Stimulated activated CD4-positive, alpha-beta T cell treated with anti-CD3 and anti-CD28 coated beads, Interleukin-12 subunit alpha, Interleukin-12 subunit beta, amount 100 ng/mL, for 48 hours (primary cell): ENCODE measurements at regions not wholly inside any gene's neighbourhood (a gene's known extent, or its start where the extent isn't known, plus 50 kb on each side); places are given as distances from the start of the nearest gene placed in this dataset.

Source experiments
- DNase-seq, 3 donors: peaks; one replicate each; pipeline ENCODE4 v3.0.0-alpha.2; 2020; ENCODE audit warnings: low read depth in 2 of 3, low spot score in 1 of 3

DNA sequence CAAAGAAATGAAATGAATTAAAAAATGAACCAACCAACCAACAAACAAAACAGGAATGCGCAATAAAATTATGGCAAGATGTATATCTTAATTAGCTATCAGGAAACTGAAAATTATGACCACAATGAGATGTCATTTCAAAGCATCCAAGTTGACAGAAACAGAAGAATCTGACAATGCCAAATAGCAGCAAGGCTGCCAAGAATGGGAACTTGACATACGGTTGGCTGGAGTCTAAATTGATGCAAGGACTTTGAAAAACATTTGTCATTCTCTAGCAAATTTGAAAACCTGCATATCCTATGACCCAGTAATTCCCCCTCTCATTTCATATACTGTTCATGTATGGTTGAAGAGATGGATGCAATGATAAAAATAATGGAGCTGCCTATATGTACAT is 1262.6 kb downstream of the TBC1D22A start:
- no peak for DNase-seq

- no peak for DNase-seq
These were observed 1259.5 kb downstream of the TBC1D22A start for GRCh38 chr22:48021991-48022401.

DNA sequence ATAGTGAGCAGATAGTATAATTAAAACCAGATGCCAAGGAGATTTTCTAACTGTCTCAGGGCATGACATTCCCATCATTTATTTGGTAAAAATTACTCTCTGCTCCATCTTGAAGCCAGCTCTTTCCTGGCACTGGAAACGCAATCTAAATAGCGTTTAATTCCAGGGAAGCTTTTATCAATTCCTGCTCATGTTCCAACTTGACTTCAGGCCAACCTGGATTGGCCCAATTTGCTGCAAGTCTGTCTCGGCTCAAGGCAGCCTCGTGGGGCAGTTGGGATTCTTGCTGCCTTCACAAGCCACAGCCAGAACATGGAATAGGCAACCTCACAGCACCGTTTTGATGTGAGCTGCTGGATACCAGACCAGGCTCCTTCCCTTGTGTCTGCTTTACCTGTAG is 1255.9 kb downstream of the TBC1D22A start:
- DNase-seq: no peak

DNA sequence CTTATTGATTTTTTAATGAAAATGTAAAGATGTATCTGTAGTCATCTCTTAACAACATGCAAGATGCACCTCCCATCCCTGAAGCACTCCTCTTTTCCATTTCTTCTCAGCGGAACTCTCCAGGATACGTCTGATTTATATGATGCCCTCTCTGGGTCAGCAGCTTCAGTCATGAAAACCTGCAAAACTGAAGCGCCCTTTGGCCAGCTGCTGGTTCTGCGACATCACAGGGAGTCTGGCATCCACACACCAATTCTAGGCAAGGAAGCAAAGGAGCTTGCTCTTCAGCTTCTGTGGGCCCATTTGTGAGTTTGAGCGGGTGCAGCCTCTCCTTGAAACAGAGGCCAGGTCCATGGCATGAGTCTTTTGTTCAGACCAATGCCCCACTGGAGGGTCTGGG is 1253.3 kb downstream of the TBC1D22A start:
- no peak for DNase-seq

GRCh38 chr22:48004936-48005335 is 1242.5 kb downstream of the TBC1D22A start:
- DNase-seq: no peak

DNA sequence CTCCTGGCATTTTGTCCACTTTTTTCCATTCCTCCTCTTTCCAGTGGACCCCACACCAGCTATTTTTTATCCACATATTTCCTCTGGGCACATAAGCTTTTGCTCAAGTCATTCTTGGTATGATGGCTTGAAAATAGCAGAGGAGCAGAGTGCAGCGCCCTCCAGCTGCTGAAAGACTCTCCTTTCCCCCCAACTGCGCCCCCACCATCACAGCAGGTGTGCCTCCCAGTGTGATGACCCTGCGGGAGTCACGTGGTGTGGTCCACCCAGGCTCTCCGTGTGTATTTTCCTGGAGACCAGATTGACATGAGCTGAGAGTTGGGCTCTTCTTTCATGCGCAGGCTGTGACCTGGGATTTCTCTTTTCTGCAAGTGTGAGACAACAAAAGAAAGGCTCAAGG is 1241.6 kb downstream of the TBC1D22A start:
- no peak for DNase-seq

DNA sequence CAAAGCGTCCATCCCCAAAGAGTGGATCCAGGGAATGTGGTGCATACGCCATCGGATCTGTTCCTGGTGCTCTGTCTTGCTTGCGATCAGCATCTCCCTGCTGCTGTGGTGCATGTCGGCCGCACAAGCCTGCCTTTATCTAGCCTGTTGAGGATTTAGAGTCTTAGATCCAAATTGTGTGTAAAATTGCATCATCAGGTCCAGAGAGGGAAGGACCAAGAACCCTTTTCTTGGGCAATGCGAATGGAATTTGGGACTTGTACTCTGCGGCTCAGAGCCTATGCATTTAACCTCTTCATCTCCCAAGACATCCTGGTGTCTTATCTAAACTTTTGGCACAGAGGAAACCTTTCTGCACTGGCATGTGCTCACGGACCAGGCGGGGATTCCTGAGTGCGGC is 1238.7 kb downstream of the TBC1D22A start:
- no peak for DNase-seq

DNA sequence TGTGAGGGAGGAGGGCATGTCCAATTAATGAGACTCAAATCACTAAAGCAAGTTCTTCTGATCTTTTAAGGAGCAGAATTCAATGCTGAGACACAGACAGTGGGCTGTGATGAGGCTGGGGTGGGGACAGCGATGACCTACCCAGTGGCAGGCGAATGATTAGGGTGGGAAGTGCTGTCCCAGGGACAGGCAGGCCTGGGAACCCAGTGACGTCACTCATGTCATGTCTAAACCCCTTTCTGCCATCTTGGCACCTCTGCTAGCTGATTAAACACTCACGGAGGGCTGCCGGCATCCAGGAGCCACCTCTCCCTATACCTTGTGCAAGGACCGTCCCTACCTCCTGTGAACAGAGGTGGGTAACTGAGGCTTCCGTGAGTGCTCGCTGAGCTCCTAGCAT is 1235.2 kb downstream of the TBC1D22A start:
- DNase-seq: no peak

DNA sequence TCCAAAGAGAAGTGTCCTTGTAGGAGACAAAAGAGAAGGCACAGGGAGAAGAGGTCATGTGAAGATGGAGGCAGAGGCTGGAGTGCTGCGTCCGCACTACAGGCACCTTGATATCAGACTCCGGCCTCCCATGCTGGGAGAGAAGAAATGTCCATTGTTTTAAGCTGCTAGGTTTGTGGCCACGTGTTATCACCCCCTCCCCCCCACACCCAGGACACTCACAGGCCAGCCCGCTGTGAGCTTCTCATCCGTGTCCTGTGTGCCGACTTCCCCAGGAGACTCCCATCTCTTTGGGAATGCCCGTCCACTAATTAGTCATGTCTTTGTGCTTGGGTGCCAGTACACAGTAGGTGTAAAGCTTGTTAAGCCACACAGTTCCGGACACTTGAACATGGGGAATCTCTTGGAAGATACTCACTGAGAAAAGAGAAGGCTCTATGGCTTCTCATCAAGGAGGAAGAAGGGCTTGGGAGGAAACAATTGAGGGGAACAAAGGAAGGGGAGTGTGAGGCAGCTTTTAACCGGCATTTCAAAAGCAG is 1234.7 kb downstream of the TBC1D22A start:
- no peak for DNase-seq

GRCh38 chr22:47996446-47996857 is 1234.0 kb downstream of the TBC1D22A start:
- DNase-seq: no peak

DNA sequence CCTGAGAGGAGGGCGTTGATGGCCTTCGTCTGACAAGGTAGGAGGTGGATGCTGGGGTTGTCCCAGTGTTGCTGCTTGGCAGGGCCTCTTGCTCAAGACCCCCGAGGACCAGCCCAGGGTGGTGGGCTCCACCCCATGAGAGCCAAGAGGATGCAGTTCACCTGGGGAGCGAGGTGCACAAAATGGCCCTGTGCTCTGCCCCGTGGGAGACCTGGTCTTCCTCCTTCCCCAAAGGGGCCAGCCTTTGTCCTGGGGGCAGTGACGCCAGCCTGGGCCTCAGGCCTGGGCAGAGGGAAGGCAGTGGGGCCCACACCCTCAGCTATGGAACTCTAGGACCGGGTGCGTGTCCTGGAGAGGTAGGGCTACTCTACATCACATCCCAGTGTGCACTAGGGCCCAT is 1233.3 kb downstream of the TBC1D22A start:
- DNase-seq: no peak

GRCh38 chr22:47995264-47995627 is 1232.8 kb downstream of the TBC1D22A start:
- no peak for DNase-seq

DNA sequence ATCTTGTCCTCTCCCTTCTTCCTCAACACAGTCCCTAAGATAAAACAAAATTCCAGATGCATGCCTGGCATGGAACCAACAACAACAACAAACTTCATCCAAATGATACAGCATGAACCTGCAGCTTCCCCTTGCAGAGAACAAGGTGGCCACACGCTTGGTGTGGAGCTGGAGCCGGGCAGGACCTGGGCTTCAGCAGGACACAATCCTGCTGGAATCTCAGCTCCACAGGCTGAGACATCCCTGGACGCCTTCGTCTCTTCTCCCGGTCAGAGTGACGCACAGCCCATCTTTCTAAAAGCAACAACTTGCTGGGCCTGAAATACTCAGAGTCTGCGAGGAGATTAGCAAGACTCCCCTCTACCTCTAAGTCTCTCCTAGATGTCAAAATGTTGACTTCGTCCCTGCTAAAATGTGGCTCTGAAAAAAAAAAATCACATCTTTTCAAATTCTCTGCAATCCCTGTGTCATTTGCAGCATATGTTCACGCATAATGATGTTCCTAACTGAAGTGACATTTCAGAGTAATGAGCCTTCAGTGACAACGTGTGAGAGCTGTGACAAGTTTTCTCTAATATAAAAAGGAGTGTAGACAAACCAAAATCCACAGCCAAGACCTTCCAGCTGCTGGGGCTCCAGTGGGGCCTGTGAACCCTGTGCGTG is 1232.3 kb downstream of the TBC1D22A start:
- no peak for DNase-seq

- no peak for DNase-seq
These were observed 1231.6 kb downstream of the TBC1D22A start for GRCh38 chr22:47994045-47994444.

DNA sequence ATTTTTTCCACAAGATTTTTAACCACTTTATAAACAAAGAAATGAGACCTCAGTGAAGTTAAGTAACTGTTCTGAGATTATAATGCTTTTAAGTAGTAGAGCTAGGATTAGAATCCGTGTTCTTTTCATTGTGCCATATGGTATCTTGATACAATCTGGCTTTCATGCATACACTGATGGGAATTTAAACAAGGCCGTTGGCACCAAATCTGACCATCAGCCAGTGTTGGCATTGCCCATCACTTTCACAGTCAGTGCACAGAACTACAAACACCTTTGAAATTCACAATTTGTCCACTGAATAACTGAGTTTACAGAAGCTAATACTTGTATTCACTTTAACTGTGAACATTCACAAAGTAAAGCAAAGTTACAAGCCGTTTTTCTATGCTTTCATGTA is 1228.0 kb downstream of the TBC1D22A start:
- DNase-seq: no peak

DNA sequence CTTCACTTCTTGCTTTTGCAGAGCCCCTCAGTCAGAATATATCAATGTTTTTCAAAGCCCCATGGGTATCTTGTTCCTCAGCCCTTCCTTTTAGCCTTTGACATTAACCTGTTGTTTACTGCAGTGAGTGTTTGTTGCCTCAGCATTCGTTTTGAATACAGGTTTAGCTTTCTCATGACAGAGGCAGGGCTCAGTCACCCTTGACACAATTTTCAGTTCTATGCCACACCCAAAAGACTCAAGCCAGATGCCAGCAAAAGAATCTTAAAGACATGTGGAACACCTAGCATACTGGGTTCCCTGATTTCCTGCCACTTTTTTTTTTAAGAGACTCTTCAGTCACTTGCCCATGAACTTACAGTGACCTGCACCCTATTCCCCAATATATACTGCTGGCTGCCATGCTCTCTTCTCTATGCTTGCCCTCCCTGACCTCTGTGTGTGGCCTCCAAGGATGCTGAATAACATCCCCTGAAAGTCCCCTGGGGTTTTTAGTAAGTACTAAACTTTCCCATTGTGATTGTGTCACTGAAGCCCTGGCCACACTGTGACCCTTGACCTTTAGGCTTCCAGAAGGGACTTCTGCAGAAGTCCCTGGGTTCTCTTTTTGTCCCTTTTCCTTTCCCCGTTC is 1225.5 kb downstream of the TBC1D22A start:
- DNase-seq: no peak

DNA sequence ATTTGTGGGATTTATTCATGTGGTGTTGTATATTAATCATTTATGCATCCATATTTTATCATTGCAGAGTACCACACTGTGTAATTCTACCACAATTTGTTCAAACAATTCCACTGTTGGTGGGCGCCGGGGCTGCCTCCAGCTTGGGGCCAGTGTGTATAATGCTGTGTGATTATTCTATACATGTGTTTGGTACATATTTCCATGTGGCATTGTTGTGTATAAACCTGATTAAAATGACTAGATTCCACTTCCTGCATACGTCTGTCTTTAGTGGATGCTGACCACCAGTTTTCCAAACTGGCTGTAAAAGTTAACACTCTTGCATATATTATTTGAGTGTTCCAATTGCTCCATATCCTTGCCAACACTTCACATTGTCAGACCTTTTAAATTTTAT is 1213.8 kb downstream of the TBC1D22A start:
- no peak for DNase-seq

GRCh38 chr22:47967831-47968230 is 1205.4 kb downstream of the TBC1D22A start:
- no peak for DNase-seq

DNA sequence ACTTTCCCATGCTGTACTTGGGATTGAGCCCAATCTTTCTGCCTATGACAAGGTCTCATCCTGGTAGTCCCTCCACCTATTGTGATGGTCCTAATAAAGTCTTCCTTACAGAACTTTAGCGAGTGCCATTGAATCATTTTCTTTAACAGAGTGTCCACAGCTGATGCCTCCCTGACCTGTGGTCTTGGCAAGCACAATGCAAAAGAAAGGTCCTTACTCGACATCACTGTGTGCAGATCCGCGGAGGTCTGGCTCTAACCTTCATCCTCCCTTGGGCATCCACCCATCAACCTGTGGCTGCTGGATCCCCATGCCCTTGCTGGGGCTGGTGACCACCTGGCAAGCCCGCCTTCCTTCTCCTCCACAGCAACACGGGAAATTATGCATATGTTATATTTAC is 1203.9 kb downstream of the TBC1D22A start:
- DNase-seq: no peak

GRCh38 chr22:47965896-47966295 is 1203.4 kb downstream of the TBC1D22A start:
- no peak for DNase-seq

DNA sequence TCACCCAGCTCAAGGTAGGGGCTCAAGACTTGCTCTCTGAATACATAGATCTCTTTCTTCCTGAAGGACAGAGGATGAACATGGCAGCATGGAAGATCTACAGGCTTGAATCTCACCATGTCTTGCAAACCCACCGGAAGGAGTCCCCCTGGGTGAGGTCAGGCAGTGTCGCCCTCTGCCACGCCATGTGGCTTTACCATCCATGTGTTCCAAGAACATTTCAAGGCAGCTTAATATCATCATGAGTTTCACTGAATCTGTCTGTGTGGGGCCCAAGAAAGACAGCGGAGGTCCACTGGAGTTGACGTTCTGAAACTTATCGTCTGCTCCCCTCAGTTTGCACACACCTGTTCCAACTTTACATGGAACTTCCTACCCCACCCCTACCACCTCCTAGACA is 1202.6 kb downstream of the TBC1D22A start:
- no peak for DNase-seq

DNA sequence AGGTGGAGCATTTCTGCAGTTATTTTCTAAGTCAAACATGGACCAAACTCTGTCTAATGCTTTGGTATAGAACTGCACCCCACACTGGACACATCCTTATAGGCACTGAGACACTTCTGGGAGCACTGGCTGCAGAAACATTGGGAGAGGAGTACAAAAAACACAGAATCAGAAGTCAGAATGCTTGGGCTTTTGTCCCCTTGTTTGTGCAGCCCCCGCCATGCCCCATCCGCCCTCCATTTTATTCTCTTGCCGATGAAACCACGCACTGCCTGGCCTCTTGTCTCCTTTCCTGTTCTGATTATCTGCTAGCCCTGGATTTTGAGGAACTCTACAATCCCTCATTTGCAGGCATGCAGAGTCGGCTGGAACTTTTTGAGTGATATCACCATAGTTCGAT is 1201.2 kb downstream of the TBC1D22A start:
- no peak for DNase-seq

DNA sequence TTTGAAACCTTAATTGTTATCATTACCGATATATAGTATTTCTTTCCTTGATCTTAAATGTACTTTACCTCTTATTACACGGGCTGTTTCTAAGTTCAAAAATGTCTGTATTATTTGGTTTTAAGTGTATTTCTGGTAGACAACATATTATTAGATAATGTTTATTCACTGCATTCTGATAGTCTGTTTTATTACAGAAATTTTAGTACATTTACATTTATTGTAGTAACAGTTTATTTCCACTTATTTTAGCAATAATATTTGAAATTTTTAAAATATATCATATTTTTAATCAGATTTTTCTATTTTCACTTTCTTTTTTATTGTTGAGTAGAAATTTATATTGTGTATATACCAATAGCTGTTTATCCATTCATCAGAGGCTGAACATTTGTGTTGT is 1195.2 kb downstream of the TBC1D22A start:
- no peak for DNase-seq
